Fibroblast of lung (primary cell): ENCODE measurements at regions not wholly inside any gene's neighbourhood (a gene's known extent, or its start where the extent isn't known, plus 50 kb on each side); places are given as distances from the start of the nearest gene placed in this dataset.

ENCODE experiments used
- DNase-seq, 2 donors: peaks; one replicate each; pipeline versions ENCODE4 v3.0.0 to v3.0.0-alpha.2; 2010; ENCODE audit warnings: low read depth in 2 of 2
- H2AFZ ChIP-seq: 2 replicates; pipeline ENCODE4 v1.5.1; 2012; ENCODE audit warnings: low read length, control low read depth, inconsistent platforms
- H3K27ac ChIP-seq: 2 replicates; pipeline ENCODE4 v1.5.1; 2011; ENCODE audit warnings: low read length, control low read depth; ENCODE audit not compliant: insufficient read depth
- H3K27me3 ChIP-seq: 2 replicates; pipeline ENCODE4 v1.5.1; 2011; ENCODE audit warnings: mild to moderate bottlenecking, low read length; ENCODE audit not compliant: control insufficient read depth, insufficient read depth
- H3K36me3 ChIP-seq: 2 replicates; pipeline ENCODE4 v1.5.1; 2011; ENCODE audit warnings: low read length; ENCODE audit not compliant: control insufficient read depth, insufficient read depth
- H3K4me1 ChIP-seq: 2 replicates; pipeline ENCODE4 v1.5.1; 2011; ENCODE audit warnings: low read length; ENCODE audit not compliant: control insufficient read depth, insufficient read depth; ENCODE audit errors: extremely low read depth
- H3K4me2 ChIP-seq: 2 replicates; pipeline ENCODE4 v1.5.1; 2011; ENCODE audit warnings: low read length, control low read depth; ENCODE audit not compliant: insufficient read depth; ENCODE audit errors: extremely low read depth
- H3K4me3 ChIP-seq, 4 experiments: fragments of 200-600 bp in 1 of 4; sonication (generic) in 1 of 4; replicated peaks in 1 of 4; 2 replicates each; pipeline ENCODE4 v1.5.1; 2011 to 2016; ENCODE audit warnings: low read length in 4 of 4, low read depth in 3 of 4, mild to moderate bottlenecking in 3 of 4, control low read depth in 2 of 4, inconsistent platforms in 1 of 4, mixed read lengths in 1 of 4; ENCODE audit not compliant: insufficient read depth in 1 of 4; ENCODE audit errors: control extremely low read depth in 1 of 4
- H3K79me2 ChIP-seq: 2 replicates; pipeline ENCODE4 v1.5.1; 2012; ENCODE audit warnings: mild to moderate bottlenecking, low read length, inconsistent platforms; ENCODE audit not compliant: control insufficient read depth, insufficient read depth
- H3K9ac ChIP-seq: 2 replicates; pipeline ENCODE4 v1.5.1; 2011; ENCODE audit warnings: mild to moderate bottlenecking, low read length, control low read depth; ENCODE audit not compliant: insufficient read depth
- H3K9me3 ChIP-seq: 2 replicates; pipeline ENCODE4 v1.5.1; 2012; ENCODE audit warnings: low read depth, low read length; ENCODE audit not compliant: control insufficient read depth, insufficient read depth
- H4K20me1 ChIP-seq: 2 replicates; pipeline ENCODE4 v1.5.1; 2011; ENCODE audit warnings: low read length; ENCODE audit not compliant: control insufficient read depth, insufficient read depth; ENCODE audit errors: extremely low read depth
- CTCF ChIP-seq, 2 donors: IDR thresholded peaks in 1 of 2; conservative IDR thresholded peaks in 1 of 2; 1 replicate in 1 of 2; 2 replicates in 1 of 2; pipeline ENCODE4 v1.5.1; 2011 to 2012; ENCODE audit warnings: low read length in 2 of 2, control low read depth in 1 of 2, inconsistent platforms in 1 of 2, low read depth in 1 of 2, mild to moderate bottlenecking in 1 of 2
- EZH2 ChIP-seq: IDR thresholded peaks from 2 replicates; pipeline ENCODE4 v1.5.1; 2012; ENCODE audit warnings: low read length, control low read depth, mild to moderate bottlenecking; ENCODE audit errors: missing control alignments

DNA sequence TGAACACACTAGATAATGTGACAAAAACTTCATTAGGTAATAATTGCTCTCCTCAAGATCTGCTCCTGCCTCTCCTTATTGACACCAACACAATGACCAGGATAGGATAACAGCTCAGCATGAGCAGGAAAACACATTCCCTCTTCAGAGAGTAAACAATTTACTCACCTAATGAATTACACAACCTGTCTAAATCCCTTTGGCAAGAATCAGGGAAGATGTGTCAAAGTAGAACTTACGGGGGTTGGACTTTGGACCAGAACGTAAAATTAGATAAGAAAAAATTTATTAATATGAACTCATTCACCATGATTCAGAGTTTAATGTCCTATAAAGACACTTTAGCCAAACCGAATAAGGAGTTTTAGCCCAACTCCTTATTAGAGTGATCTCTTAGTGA is 512.2 kb downstream of the SATB2 start:
- no peaks in the 10 kb centered on the region for H3K4me1 ChIP-seq
- no peak for TF ChIP-seq EZH2
- no peak for TF ChIP-seq CTCF (conservative IDR thresholded peaks at IDR 0.05 in 1 of 2, IDR thresholded peaks at IDR 0.05 in 1 of 2; ENCODE audit: low read depth in 1 of 2, low read length in 2 of 2)
- no peak overlapping the region for H3K4me3 ChIP-seq
- no peak overlapping the region for H3K9ac ChIP-seq
- H3K9me3 ChIP-seq: no peaks in the 10 kb centered on the region
- no peaks in the 10 kb centered on the region for H4K20me1 ChIP-seq
- no peak for DNase-seq
- H3K4me2 ChIP-seq: no peak overlapping the region
- no peaks in the 10 kb centered on the region for H3K27me3 ChIP-seq
- no peaks in the 10 kb centered on the region for H3K36me3 ChIP-seq
- no peak overlapping the region for H3K27ac ChIP-seq
- H2AFZ ChIP-seq: no peak overlapping the region
- no peaks in the 10 kb centered on the region for H3K79me2 ChIP-seq

GRCh38 chr2:198930170-198930569 is 527.6 kb downstream of the SATB2 start:
- no peaks in the 10 kb centered on the region for H3K9me3 ChIP-seq
- DNase-seq: no peak
- TF ChIP-seq CTCF (conservative IDR thresholded peaks at IDR 0.05 in 1 of 2, IDR thresholded peaks at IDR 0.05 in 1 of 2; ENCODE audit: low read depth in 1 of 2, low read length in 2 of 2) (peak; percentile 13 to 18), EZH2 (no peak)

DNA sequence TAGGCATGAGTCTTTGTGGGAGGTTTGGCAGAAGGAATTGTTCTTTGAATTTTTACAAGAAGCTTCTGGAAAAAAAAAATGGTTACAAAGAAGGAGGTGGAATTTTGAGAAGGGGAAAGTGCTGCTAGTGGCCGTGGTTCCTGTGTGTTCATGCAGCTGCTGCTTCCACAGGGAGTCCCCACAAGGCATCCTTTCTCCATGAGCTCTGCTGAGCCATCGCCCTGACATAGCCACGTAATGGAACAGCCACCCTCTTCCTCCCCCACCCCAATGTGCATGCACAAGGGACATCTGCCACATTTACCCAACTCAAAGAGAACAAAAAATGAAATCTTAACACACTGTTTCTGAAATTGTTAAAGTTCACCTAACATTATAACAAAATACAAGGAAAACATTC is 529.7 kb downstream of the SATB2 start:
- H3K4me3 ChIP-seq: no peak overlapping the region
- H3K4me1 ChIP-seq: no peaks in the 10 kb centered on the region
- no peak overlapping the region for H3K27ac ChIP-seq
- H3K9me3 ChIP-seq: no peaks in the 10 kb centered on the region
- DNase-seq: no peak
- H3K79me2 ChIP-seq: no peaks in the 10 kb centered on the region
- H3K36me3 ChIP-seq: no peaks in the 10 kb centered on the region
- H4K20me1 ChIP-seq: no peaks in the 10 kb centered on the region
- H3K9ac ChIP-seq: no peak overlapping the region
- H2AFZ ChIP-seq: no peak overlapping the region
- H3K4me2 ChIP-seq: no peak overlapping the region
- TF ChIP-seq EZH2: no peak
- TF ChIP-seq CTCF (conservative IDR thresholded peaks at IDR 0.05 in 1 of 2, IDR thresholded peaks at IDR 0.05 in 1 of 2; ENCODE audit: low read depth in 1 of 2, low read length in 2 of 2): no peak
- no peaks in the 10 kb centered on the region for H3K27me3 ChIP-seq

More at GRCh38 chr2:198930170-198930569, 527.6 kb downstream of the SATB2 start:
- H4K20me1 ChIP-seq: no peaks in the 10 kb centered on the region
- no peak overlapping the region for H3K27ac ChIP-seq
- H3K79me2 ChIP-seq: no peaks in the 10 kb centered on the region
- no peak overlapping the region for H3K9ac ChIP-seq
- no peak overlapping the region for H2AFZ ChIP-seq
- H3K4me2 ChIP-seq: no peak overlapping the region
- H3K4me1 ChIP-seq: no peaks in the 10 kb centered on the region
- H3K4me3 ChIP-seq: no peak overlapping the region
- no peaks in the 10 kb centered on the region for H3K27me3 ChIP-seq
- H3K36me3 ChIP-seq: no peaks in the 10 kb centered on the region
